ENCODE measurements at regions not wholly inside any gene's neighbourhood (a gene's known extent, or its start where the extent isn't known, plus 50 kb on each side); places are given as distances from the start of the nearest gene placed in this dataset.

- H3K36me3 Mint-ChIP-seq, result peaks cover 9% of the 10 kb centered on the region
- no peak overlapping the region for H3K4me3 Mint-ChIP-seq
- no peaks in the 10 kb centered on the region for H3K4me1 ChIP-seq (ENCODE audit: control insufficient read depth, insufficient read depth, low read length)
- DNase-seq, result no peak
- H3K27me3 ChIP-seq (ENCODE audit: control insufficient read depth, insufficient read depth, low read length), result no peaks in the 10 kb centered on the region
- WGBS (ENCODE audit: insufficient coverage), result 88% methylated on average over 19 of the region's 19 CpGs
- H3K9me3 Mint-ChIP-seq, result peaks cover 0 to 2% of the 10 kb centered on the region in 2 donors
- H3K4me1 Mint-ChIP-seq, result peaks cover 0 to 5% of the 10 kb centered on the region in 2 donors
- H3K27me3 Mint-ChIP-seq (ENCODE audit: low read depth in 2 of 2), result no peaks in the 10 kb centered on the region
- ATAC-seq, result no peak
- H3K4me3 ChIP-seq (ENCODE audit: low read length), result no peak overlapping the region
- H3K27ac ChIP-seq (ENCODE audit: low read length), result no peak overlapping the region
- H3K36me3 ChIP-seq (ENCODE audit: control insufficient read depth, insufficient read depth, low read length), result no peaks in the 10 kb centered on the region
- H3K27ac Mint-ChIP-seq, result no peak overlapping the region
- TF ChIP-seq CTCF (IDR thresholded peaks at IDR 0.05), result no peak
- H3K9me3 ChIP-seq (ENCODE audit: control insufficient read depth, insufficient read depth, low read length), result no peaks in the 10 kb centered on the region
- intact Hi-C loops (cut with micrococcal nuclease), result no loop called here
Measured at GRCh38 chr22:48306785-48307510, 1520.7 kb downstream of the BRD1 start.

- 76% methylated on average over 8 of the region's 8 CpGs for whole genome bisulfite sequencing (ENCODE audit: insufficient coverage)
- H3K27ac Mint-ChIP-seq, result no peak overlapping the region
- DNase-seq, result no peak
- peaks cover 0 to 5% of the 10 kb centered on the region in 2 donors for H3K4me1 Mint-ChIP-seq
- no peaks in the 10 kb centered on the region for H3K27me3 ChIP-seq (ENCODE audit: control insufficient read depth, insufficient read depth, low read length)
- H3K27me3 Mint-ChIP-seq (ENCODE audit: low read depth in 2 of 2), result no peaks in the 10 kb centered on the region
- no peak for TF ChIP-seq CTCF (IDR thresholded peaks at IDR 0.05)
- H3K9me3 Mint-ChIP-seq, result no peaks in the 10 kb centered on the region
- intact Hi-C loops (cut with micrococcal nuclease), result no loop called here
- H3K4me3 ChIP-seq (ENCODE audit: low read length), result no peak overlapping the region
- no peak for ATAC-seq
- no peak overlapping the region for H3K4me3 Mint-ChIP-seq
- no peak overlapping the region for H3K27ac ChIP-seq (ENCODE audit: low read length)
- H3K36me3 ChIP-seq (ENCODE audit: control insufficient read depth, insufficient read depth, low read length), result no peaks in the 10 kb centered on the region
- peaks cover 5% of the 10 kb centered on the region for H3K36me3 Mint-ChIP-seq
- H3K4me1 ChIP-seq (ENCODE audit: control insufficient read depth, insufficient read depth, low read length), result no peaks in the 10 kb centered on the region
- H3K9me3 ChIP-seq (ENCODE audit: control insufficient read depth, insufficient read depth, low read length), result no peaks in the 10 kb centered on the region
Measured at GRCh38 chr22:48306284-48306683, 1521.4 kb downstream of the BRD1 start.

- H3K9me3 Mint-ChIP-seq, result no peaks in the 10 kb centered on the region
- Histone ChIP-seq H3K9me3 (ENCODE audit: control insufficient read depth, insufficient read depth, low read length) (no peaks in the 10 kb centered on the region), H3K27ac (ENCODE audit: low read length) (no peak overlapping the region), H3K4me3 (ENCODE audit: low read length) (no peak overlapping the region), H3K4me1 (ENCODE audit: control insufficient read depth, insufficient read depth, low read length) (no peaks in the 10 kb centered on the region), H3K27me3 (ENCODE audit: control insufficient read depth, insufficient read depth, low read length) (no peaks in the 10 kb centered on the region), H3K36me3 (ENCODE audit: control insufficient read depth, insufficient read depth, low read length) (no peaks in the 10 kb centered on the region)
- intact Hi-C loops (cut with micrococcal nuclease), result no loop called here
- no peak overlapping the region for H3K4me3 Mint-ChIP-seq
- ATAC-seq, result no peak
- peaks cover 0 to 4% of the 10 kb centered on the region in 2 donors for H3K4me1 Mint-ChIP-seq
- no peak overlapping the region for H3K27ac Mint-ChIP-seq
- WGBS (ENCODE audit: insufficient coverage), result 86% methylated on average over 14 of the region's 14 CpGs
- H3K36me3 Mint-ChIP-seq, result peaks cover under 1% of the 10 kb centered on the region
- DNase-seq, result no peak
- TF ChIP-seq CTCF (IDR thresholded peaks at IDR 0.05), result no peak
- H3K27me3 Mint-ChIP-seq (ENCODE audit: low read depth in 2 of 2), result no peaks in the 10 kb centered on the region
Measured at GRCh38 chr22:48305726-48306235, 1521.9 kb downstream of the BRD1 start.

- no peaks in the 10 kb centered on the region for H3K9me3 Mint-ChIP-seq
- H3K4me1 Mint-ChIP-seq, result no peaks in the 10 kb centered on the region
- intact Hi-C loops (cut with micrococcal nuclease), result no loop called here
- Histone ChIP-seq H3K4me3 (ENCODE audit: low read length) (no peak overlapping the region), H3K27ac (ENCODE audit: low read length) (no peak overlapping the region), H3K9me3 (ENCODE audit: control insufficient read depth, insufficient read depth, low read length) (no peaks in the 10 kb centered on the region), H3K4me1 (ENCODE audit: control insufficient read depth, insufficient read depth, low read length) (no peaks in the 10 kb centered on the region), H3K36me3 (ENCODE audit: control insufficient read depth, insufficient read depth, low read length) (no peaks in the 10 kb centered on the region), H3K27me3 (ENCODE audit: control insufficient read depth, insufficient read depth, low read length) (no peaks in the 10 kb centered on the region)
- H3K36me3 Mint-ChIP-seq, result no peaks in the 10 kb centered on the region
- H3K27ac Mint-ChIP-seq, result no peak overlapping the region
- peaks cover 0 to 3% of the 10 kb centered on the region in 2 donors for H3K27me3 Mint-ChIP-seq (ENCODE audit: low read depth in 2 of 2)
- no peak overlapping the region for H3K4me3 Mint-ChIP-seq
- no peak for DNase-seq
- ATAC-seq, result no peak
- no peak for TF ChIP-seq CTCF (IDR thresholded peaks at IDR 0.05)
- WGBS (ENCODE audit: insufficient coverage), result 83% methylated on average over 5 of the region's 5 CpGs
Measured at GRCh38 chr22:48303369-48303725, 1524.3 kb downstream of the BRD1 start.
